HCT116 (cell line): ENCODE measurements at regions not wholly inside any gene's neighbourhood (a gene's known extent, or its start where the extent isn't known, plus 50 kb on each side); places are given as distances from the start of the nearest gene placed in this dataset.

Experiments used
- ELF1 ChIP-seq: IDR thresholded peaks from 2 replicates; pipeline ENCODE4 v1.6.1; 2012; ENCODE audit warnings: low read depth, borderline replicate concordance
- EZH2 ChIP-seq: fragments of 200-600 bp; sonication (generic); IDR thresholded peaks from 2 replicates; pipeline ENCODE4 v1.6.1; 2017; ENCODE audit warnings: antibody characterized with exemption, mixed run types
- POLR2A ChIP-seq: IDR thresholded peaks from 2 replicates; pipeline ENCODE4 v1.7.0; 2011; ENCODE audit warnings: borderline replicate concordance; ENCODE audit not compliant: insufficient read depth, insufficient read length; ENCODE audit errors: extremely low read depth
- POLR2AphosphoS5 ChIP-seq: IDR thresholded peaks from 2 replicates; pipeline ENCODE4 v1.6.1; 2011; ENCODE audit warnings: mild to moderate bottlenecking, low read depth, low read length, moderate library complexity
- RAD21 ChIP-seq: IDR thresholded peaks from 2 replicates; pipeline ENCODE4 v1.6.1; 2012; ENCODE audit warnings: low read depth, mild to moderate bottlenecking
- ZFX ChIP-seq: fragments of 450-650 bp; IDR thresholded peaks from 2 replicates; pipeline ENCODE4 v1.6.1; 2017
- TF ChIP-seq, protein P1 (sequence below), 3 experiments: fragments of 200-600 bp in 1 of 3; sonication (generic) in 1 of 3; IDR thresholded peaks in 2 of 3; conservative IDR thresholded peaks in 1 of 3; 2 replicates each; pipeline ENCODE4 v1.5.1; 2012 to 2017; ENCODE audit warnings: low read depth in 2 of 3, low read length in 2 of 3, antibody characterized with exemption in 1 of 3, borderline replicate concordance in 1 of 3, control low read depth in 1 of 3, mild to moderate bottlenecking in 1 of 3, mixed read lengths in 1 of 3, mixed run types in 1 of 3, moderate library complexity in 1 of 3; ENCODE audit not compliant: insufficient read depth in 1 of 3

DNA sequence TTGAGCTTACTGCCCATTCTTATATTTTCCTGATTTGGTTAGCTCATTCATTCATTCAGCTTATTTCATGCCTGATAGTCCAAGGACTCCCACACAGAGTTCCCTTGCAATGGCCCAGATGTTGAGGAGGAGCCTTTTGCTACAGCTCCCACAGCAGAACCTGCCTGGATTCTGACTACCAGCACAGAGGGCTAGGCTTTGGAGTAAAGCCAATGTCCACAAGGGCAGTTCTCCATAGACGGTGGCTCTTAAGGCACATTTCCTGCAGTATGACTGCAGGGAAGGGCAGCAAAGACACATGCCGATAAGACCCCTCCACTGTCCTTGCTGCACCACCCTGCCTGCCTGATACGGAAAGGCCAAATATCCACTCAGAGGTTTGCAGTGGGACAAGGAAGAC lies 112.3 kb upstream of the SYNDIG1 start:
- TF ChIP-seq EZH2 (no peak), RAD21 (no peak), POLR2AphosphoS5 (no peak), ZFX (no peak), ELF1 (no peak), POLR2A (no peak)
- TF ChIP-seq, protein P1, sequence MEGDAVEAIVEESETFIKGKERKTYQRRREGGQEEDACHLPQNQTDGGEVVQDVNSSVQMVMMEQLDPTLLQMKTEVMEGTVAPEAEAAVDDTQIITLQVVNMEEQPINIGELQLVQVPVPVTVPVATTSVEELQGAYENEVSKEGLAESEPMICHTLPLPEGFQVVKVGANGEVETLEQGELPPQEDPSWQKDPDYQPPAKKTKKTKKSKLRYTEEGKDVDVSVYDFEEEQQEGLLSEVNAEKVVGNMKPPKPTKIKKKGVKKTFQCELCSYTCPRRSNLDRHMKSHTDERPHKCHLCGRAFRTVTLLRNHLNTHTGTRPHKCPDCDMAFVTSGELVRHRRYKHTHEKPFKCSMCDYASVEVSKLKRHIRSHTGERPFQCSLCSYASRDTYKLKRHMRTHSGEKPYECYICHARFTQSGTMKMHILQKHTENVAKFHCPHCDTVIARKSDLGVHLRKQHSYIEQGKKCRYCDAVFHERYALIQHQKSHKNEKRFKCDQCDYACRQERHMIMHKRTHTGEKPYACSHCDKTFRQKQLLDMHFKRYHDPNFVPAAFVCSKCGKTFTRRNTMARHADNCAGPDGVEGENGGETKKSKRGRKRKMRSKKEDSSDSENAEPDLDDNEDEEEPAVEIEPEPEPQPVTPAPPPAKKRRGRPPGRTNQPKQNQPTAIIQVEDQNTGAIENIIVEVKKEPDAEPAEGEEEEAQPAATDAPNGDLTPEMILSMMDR (IDR thresholded peaks at IDR 0.05 in 2 of 3, conservative IDR thresholded peaks at IDR 0.05 in 1 of 3; ENCODE audit: borderline replicate concordance in 1 of 3, insufficient read depth in 1 of 3, low read depth in 2 of 3, low read length in 2 of 3): no peak
